PC-9 (cell line): ENCODE measurements at regions not wholly inside any gene's neighbourhood (a gene's known extent, or its start where the extent isn't known, plus 50 kb on each side); places are given as distances from the start of the nearest gene placed in this dataset.

Source experiments
- CTCF ChIP-seq: fragments of 200-600 bp; sonication (generic); conservative IDR thresholded peaks from 2 replicates; pipeline ENCODE4 v1.6.1; 2017; ENCODE audit warnings: mixed run types, antibody characterized with exemption, mild to moderate bottlenecking, moderate library complexity
- EZH2 ChIP-seq: fragments of 200-600 bp; sonication (generic); IDR thresholded peaks from 2 replicates; pipeline ENCODE4 v1.8.0; 2017; ENCODE audit warnings: antibody characterized with exemption, low read depth

- no peak for TF ChIP-seq CTCF
- no peak for TF ChIP-seq EZH2
Observed at GRCh38 chr5:174292348-174292747, 246.8 kb downstream of the NSG2 start.
